ENCODE measurements at regions not wholly inside any gene's neighbourhood (a gene's known extent, or its start where the extent isn't known, plus 50 kb on each side); places are given as distances from the start of the nearest gene placed in this dataset.

DNA sequence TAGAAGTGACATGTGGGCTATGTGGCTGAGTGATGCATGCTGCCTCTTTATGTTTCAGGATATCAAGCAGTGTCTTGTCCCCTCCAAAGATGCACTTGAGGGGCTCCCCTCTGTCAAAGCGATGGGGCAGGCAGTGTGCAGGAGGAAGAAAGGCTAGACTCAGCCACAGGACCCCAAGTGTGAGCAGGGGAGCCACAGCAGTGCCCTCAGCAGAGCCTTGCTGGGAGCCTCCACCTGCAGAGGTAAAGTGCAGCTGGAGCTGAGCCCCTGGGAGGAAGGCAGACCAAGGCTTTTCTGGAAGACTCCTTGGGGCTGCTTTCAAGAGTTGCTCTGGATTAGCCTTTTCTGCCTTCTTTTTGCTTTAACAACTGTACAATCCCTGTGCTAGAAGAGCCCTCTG, 247.3 kb downstream of the DLEU7 start:
- TF ChIP-seq, protein P1, sequence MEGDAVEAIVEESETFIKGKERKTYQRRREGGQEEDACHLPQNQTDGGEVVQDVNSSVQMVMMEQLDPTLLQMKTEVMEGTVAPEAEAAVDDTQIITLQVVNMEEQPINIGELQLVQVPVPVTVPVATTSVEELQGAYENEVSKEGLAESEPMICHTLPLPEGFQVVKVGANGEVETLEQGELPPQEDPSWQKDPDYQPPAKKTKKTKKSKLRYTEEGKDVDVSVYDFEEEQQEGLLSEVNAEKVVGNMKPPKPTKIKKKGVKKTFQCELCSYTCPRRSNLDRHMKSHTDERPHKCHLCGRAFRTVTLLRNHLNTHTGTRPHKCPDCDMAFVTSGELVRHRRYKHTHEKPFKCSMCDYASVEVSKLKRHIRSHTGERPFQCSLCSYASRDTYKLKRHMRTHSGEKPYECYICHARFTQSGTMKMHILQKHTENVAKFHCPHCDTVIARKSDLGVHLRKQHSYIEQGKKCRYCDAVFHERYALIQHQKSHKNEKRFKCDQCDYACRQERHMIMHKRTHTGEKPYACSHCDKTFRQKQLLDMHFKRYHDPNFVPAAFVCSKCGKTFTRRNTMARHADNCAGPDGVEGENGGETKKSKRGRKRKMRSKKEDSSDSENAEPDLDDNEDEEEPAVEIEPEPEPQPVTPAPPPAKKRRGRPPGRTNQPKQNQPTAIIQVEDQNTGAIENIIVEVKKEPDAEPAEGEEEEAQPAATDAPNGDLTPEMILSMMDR (IDR thresholded peaks at IDR 0.05; ENCODE audit: borderline replicate concordance, extremely low read depth, low read length, poor library complexity, severe bottlenecking): no peak
- no peak for TF ChIP-seq EZH2 (IDR thresholded peaks at IDR 0.05; ENCODE audit: borderline replicate concordance, low read depth, low read length, severe bottlenecking)
